ENCODE measurements at regions not wholly inside any gene's neighbourhood (a gene's known extent, or its start where the extent isn't known, plus 50 kb on each side); places are given as distances from the start of the nearest gene placed in this dataset.
"Not testable (repeated sequence)": the region's sequence is repeated elsewhere in the genome, so short reads cannot be mapped to it uniquely, and the experiment has no call there.

GRCh38 chr7:68980011-68980410, 618.3 kb upstream of the AUTS2 start:
- no peak for DNase-seq (ENCODE audit: low spot score)

- not testable (repeated sequence) for DNase-seq (ENCODE audit: low spot score)
Observed at GRCh38 chr7:68980432-68980831, 617.8 kb upstream of the AUTS2 start.

- no peak for DNase-seq (ENCODE audit: low spot score)
Observed at GRCh38 chr7:68984306-68984705, 614.0 kb upstream of the AUTS2 start.

GRCh38 chr7:68994841-68995240, 603.4 kb upstream of the AUTS2 start:
- DNase-seq (ENCODE audit: low spot score), result no peak

- DNase-seq (ENCODE audit: low spot score), result no peak
Observed at GRCh38 chr7:68998136-68998535, 600.1 kb upstream of the AUTS2 start.

GRCh38 chr7:69002416-69002815, 595.9 kb upstream of the AUTS2 start:
- DNase-seq (ENCODE audit: low spot score), result no peak

- DNase-seq (ENCODE audit: low spot score), result no peak
Observed at GRCh38 chr7:69012149-69012548, 586.1 kb upstream of the AUTS2 start.

GRCh38 chr7:69017208-69017607, 581.1 kb upstream of the AUTS2 start:
- no peak for DNase-seq (ENCODE audit: low spot score)

GRCh38 chr7:69018200-69018599, 580.1 kb upstream of the AUTS2 start:
- no peak for DNase-seq (ENCODE audit: low spot score)

GRCh38 chr7:69019437-69019836, 578.8 kb upstream of the AUTS2 start:
- no peak for DNase-seq (ENCODE audit: low spot score)

- no peak for DNase-seq (ENCODE audit: low spot score)
Observed at GRCh38 chr7:69020536-69020935, 577.7 kb upstream of the AUTS2 start.

- no peak for DNase-seq (ENCODE audit: low spot score)
Observed at GRCh38 chr7:69025249-69025648, 573.0 kb upstream of the AUTS2 start.

- DNase-seq (ENCODE audit: low spot score), result no peak
Observed at GRCh38 chr7:69032848-69033247, 565.4 kb upstream of the AUTS2 start.

- no peak for DNase-seq (ENCODE audit: low spot score)
Observed at GRCh38 chr7:69035826-69036225, 562.4 kb upstream of the AUTS2 start.

GRCh38 chr7:69036301-69036700, 562.0 kb upstream of the AUTS2 start:
- no peak for DNase-seq (ENCODE audit: low spot score)

- DNase-seq (ENCODE audit: low spot score), result no peak
Observed at GRCh38 chr7:69038915-69039314, 559.4 kb upstream of the AUTS2 start.

- DNase-seq (ENCODE audit: low spot score), result no peak
Observed at GRCh38 chr7:69042138-69042537, 556.1 kb upstream of the AUTS2 start.

GRCh38 chr7:69047151-69047754, 551.0 kb upstream of the AUTS2 start:
- DNase-seq (ENCODE audit: low spot score), result no peak

- no peak for DNase-seq (ENCODE audit: low spot score)
Observed at GRCh38 chr7:69049326-69049725, 548.9 kb upstream of the AUTS2 start.

GRCh38 chr7:69052447-69052846, 545.8 kb upstream of the AUTS2 start:
- DNase-seq (ENCODE audit: low spot score), result no peak

- no peak for DNase-seq (ENCODE audit: low spot score)
Observed at GRCh38 chr7:69060516-69060915, 537.8 kb upstream of the AUTS2 start.

GRCh38 chr7:69062020-69062765, 536.1 kb upstream of the AUTS2 start:
- no peak for DNase-seq (ENCODE audit: low spot score)

GRCh38 chr7:69067397-69067796, 530.9 kb upstream of the AUTS2 start:
- DNase-seq (ENCODE audit: low spot score), result no peak

- no peak for DNase-seq (ENCODE audit: low spot score)
Observed at GRCh38 chr7:69070476-69070875, 527.8 kb upstream of the AUTS2 start.

All from hematopoietic multipotent progenitor cell treated with erythropoietin and hydrocortisone succinate and interleukin-3 and kit ligand, for 17 days (in vitro differentiated cells).